Parathyroid adenoma (tissue), 2 donors: ENCODE measurements at regions not wholly inside any gene's neighbourhood (a gene's known extent, or its start where the extent isn't known, plus 50 kb on each side); places are given as distances from the start of the nearest gene placed in this dataset.

ENCODE experiments used
- H2AFZ ChIP-seq: fragments of 300-600 bp; sonication (generic); one replicate; pipeline ENCODE4 v1.7.0; 2017; ENCODE audit warnings: antibody characterized with exemption, mild to moderate bottlenecking
- H3K27ac ChIP-seq: fragments of 300-600 bp; sonication (generic); one replicate; pipeline ENCODE4 v1.7.0; 2017
- H3K27me3 ChIP-seq: fragments of 300-600 bp; sonication (generic); one replicate; pipeline ENCODE4 v1.7.0; 2017; ENCODE audit warnings: low read length; ENCODE audit not compliant: control insufficient read depth, insufficient read depth
- H3K36me3 ChIP-seq: fragments of 300-600 bp; sonication (generic); one replicate; pipeline ENCODE4 v1.7.0; 2017; ENCODE audit warnings: low read length; ENCODE audit not compliant: control insufficient read depth, insufficient read depth
- H3K4me1 ChIP-seq: fragments of 300-600 bp; sonication (generic); one replicate; pipeline ENCODE4 v1.7.0; 2017; ENCODE audit warnings: control low read depth
- H3K4me2 ChIP-seq: fragments of 300-600 bp; sonication (generic); one replicate; pipeline ENCODE4 v1.7.0; 2017; ENCODE audit warnings: low read length
- H3K4me3 ChIP-seq: fragments of 300-600 bp; sonication (generic); one replicate; pipeline ENCODE4 v1.7.0; 2017; ENCODE audit warnings: low read depth, low read length
- H3K79me2 ChIP-seq: fragments of 300-600 bp; sonication (generic); one replicate; pipeline ENCODE4 v1.7.0; 2017; ENCODE audit warnings: control low read depth
- H3K9ac ChIP-seq: fragments of 300-600 bp; sonication (generic); one replicate; pipeline ENCODE4 v1.7.0; 2017; ENCODE audit warnings: mild to moderate bottlenecking
- H3K9me3 ChIP-seq: fragments of 300-600 bp; sonication (generic); one replicate; pipeline ENCODE4 v1.7.0; 2017; ENCODE audit warnings: low read length; ENCODE audit not compliant: control insufficient read depth
- TF ChIP-seq, protein P1 (sequence below): fragments of 300-600 bp; sonication (generic); IDR thresholded peaks from one replicate; pipeline ENCODE4 v1.7.0; 2017; ENCODE audit warnings: antibody characterized with exemption, mild to moderate bottlenecking
- donor health status: primary hyperparathyroidism.

DNA sequence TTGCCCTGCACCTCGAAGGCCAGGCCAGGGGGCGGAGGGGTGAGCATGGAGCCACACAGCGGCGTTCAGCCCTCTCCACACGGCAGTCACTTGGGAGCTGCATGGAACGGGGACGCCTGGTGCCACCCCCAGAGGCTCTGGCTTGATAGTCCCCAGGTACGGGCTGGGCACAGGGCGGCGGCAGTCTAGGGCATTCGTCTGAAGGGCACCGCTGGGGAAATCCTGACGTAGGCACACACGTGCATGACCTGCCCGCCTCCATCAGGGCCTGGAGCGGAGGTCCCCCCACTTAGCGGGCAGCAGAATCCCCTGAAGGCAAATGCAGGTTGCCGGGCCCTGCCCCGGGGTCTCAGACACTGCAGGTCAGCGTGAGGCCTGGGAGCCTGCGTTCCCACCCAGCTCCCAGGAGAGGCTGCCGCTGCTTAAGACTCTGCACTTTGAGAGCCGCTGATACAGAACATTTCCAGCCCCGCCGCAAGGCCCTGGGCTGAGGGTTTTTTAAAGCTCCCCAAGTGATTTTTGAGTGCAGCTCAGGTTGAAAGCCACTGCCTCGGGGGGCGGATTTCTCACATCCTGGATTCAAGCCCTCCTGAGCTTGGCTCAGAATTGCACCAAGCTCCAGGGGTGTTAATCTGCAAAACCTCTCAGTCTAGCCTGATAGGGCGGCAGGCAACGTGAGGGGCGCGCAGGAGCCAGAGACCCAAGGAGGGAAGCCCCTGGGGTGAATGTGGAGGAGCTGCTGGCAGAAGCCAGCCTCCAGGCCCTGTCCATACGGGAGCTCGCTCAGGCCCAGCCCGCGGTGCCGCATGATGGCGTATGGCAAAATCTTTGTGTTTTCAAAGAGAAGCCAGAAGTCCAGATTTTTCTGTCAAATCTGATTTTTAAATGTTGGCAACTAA, 182.3 kb upstream of the GSE1 start:
- H3K9ac ChIP-seq = no peak overlapping the region
- no peaks in the 10 kb centered on the region for H3K36me3 ChIP-seq
- H3K4me2 ChIP-seq = no peak overlapping the region
- H3K79me2 ChIP-seq = peaks cover 4% of the 10 kb centered on the region
- no peak overlapping the region for H2AFZ ChIP-seq
- no peak overlapping the region for H3K4me3 ChIP-seq
- no peaks in the 10 kb centered on the region for H3K27me3 ChIP-seq
- H3K9me3 ChIP-seq = no peaks in the 10 kb centered on the region
- TF ChIP-seq, protein P1, sequence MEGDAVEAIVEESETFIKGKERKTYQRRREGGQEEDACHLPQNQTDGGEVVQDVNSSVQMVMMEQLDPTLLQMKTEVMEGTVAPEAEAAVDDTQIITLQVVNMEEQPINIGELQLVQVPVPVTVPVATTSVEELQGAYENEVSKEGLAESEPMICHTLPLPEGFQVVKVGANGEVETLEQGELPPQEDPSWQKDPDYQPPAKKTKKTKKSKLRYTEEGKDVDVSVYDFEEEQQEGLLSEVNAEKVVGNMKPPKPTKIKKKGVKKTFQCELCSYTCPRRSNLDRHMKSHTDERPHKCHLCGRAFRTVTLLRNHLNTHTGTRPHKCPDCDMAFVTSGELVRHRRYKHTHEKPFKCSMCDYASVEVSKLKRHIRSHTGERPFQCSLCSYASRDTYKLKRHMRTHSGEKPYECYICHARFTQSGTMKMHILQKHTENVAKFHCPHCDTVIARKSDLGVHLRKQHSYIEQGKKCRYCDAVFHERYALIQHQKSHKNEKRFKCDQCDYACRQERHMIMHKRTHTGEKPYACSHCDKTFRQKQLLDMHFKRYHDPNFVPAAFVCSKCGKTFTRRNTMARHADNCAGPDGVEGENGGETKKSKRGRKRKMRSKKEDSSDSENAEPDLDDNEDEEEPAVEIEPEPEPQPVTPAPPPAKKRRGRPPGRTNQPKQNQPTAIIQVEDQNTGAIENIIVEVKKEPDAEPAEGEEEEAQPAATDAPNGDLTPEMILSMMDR = no peak
- H3K27ac ChIP-seq = no peak overlapping the region
- H3K4me1 ChIP-seq = no peaks in the 10 kb centered on the region

DNA sequence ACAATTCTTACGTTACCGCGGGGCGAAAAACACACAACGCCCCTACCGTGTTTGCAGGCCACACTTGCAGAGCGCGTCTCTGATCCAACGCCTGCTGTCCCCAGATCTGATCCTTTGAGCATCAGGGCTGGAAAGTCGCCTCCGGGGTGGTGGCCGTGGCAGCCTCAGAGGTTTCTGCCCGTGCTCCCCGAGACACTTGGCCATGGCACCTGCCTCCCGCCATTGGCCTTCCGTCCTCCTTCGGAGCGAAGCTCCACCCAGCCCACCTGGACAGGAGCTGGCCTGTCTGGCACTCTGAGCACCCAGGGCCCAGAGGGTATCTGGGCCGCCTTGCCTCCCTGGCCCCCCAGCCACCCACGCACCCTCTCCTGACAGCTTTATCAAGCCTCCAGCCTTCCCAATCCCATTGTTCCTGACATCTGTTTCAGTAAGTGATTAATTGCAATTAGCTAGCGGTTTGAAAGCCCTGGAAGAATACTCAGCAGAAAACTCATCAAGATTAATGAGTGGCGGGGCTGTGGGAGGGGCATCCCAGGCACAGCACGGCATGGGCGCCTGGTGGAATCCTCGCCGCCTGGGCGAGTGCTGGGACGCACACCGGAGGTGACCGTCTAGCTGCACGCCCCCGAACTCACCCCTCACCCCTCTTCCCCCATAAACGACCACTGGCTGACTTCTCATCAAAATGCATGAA, 181.5 kb upstream of the GSE1 start:
- Histone ChIP-seq H3K4me2 (no peak overlapping the region), H3K9ac (no peak overlapping the region), H3K79me2 (peaks cover 4% of the 10 kb centered on the region), H3K27me3 (no peaks in the 10 kb centered on the region), H2AFZ (no peak overlapping the region), H3K4me1 (no peaks in the 10 kb centered on the region), H3K4me3 (no peak overlapping the region), H3K27ac (no peak overlapping the region), H3K9me3 (no peaks in the 10 kb centered on the region), H3K36me3 (no peaks in the 10 kb centered on the region)
- TF ChIP-seq, protein P1 = no peak

DNA sequence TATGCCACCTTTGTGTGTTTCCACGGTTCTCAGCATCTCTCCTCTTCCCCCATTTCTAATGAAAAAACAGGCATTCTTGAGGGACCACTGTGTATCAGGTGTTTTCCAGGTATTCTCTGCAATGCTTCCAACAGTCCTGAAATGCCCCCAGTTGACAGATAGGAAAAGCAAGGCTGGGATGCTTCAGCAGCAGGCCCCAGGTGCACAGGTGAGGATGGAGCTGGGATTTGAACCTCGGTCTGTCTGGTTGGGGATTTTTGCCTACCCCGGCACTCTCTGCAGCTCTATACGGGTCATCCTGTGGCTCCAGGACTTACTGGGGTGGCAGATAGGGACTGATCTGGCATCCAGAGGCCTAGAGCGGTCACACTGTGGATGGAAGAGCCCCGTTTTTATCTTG, 180.5 kb upstream of the GSE1 start:
- no peak overlapping the region for H3K27ac ChIP-seq
- no peaks in the 10 kb centered on the region for H3K36me3 ChIP-seq
- H3K4me3 ChIP-seq = no peak overlapping the region
- no peak overlapping the region for H3K4me2 ChIP-seq
- no peak overlapping the region for H3K9ac ChIP-seq
- TF ChIP-seq, protein P1 = no peak
- peaks cover 4% of the 10 kb centered on the region for H3K79me2 ChIP-seq
- H3K4me1 ChIP-seq = no peaks in the 10 kb centered on the region
- no peak overlapping the region for H2AFZ ChIP-seq
- no peaks in the 10 kb centered on the region for H3K9me3 ChIP-seq
- no peaks in the 10 kb centered on the region for H3K27me3 ChIP-seq

DNA sequence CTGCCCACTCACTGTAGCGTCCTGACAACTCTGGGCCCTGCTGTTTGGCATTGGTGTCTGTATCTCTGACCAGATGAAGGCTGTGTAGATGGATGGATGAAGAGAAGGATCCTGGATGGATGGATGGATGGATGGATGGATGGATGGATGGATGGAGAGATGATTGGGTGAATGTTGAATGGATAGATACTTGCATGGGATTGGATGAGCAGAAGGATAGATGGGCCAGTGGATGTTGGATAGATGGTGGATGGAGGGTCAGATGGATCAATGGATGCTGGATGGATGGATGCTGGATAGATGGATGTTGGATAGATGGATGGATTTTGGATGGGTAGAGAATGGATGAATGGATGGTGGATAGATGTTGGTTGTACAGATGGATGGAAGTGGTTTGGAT, 179.6 kb upstream of the GSE1 start:
- TF ChIP-seq, protein P1 = no peak
- no peak overlapping the region for H3K27ac ChIP-seq
- peaks cover 4% of the 10 kb centered on the region for H3K79me2 ChIP-seq
- no peak overlapping the region for H3K4me2 ChIP-seq
- H3K4me1 ChIP-seq = no peaks in the 10 kb centered on the region
- H2AFZ ChIP-seq = no peak overlapping the region
- H3K27me3 ChIP-seq = no peaks in the 10 kb centered on the region
- no peaks in the 10 kb centered on the region for H3K36me3 ChIP-seq
- no peak overlapping the region for H3K9ac ChIP-seq
- no peaks in the 10 kb centered on the region for H3K9me3 ChIP-seq
- H3K4me3 ChIP-seq = no peak overlapping the region
